ENCODE measurements at regions not wholly inside any gene's neighbourhood (a gene's known extent, or its start where the extent isn't known, plus 50 kb on each side); places are given as distances from the start of the nearest gene placed in this dataset.

DNA sequence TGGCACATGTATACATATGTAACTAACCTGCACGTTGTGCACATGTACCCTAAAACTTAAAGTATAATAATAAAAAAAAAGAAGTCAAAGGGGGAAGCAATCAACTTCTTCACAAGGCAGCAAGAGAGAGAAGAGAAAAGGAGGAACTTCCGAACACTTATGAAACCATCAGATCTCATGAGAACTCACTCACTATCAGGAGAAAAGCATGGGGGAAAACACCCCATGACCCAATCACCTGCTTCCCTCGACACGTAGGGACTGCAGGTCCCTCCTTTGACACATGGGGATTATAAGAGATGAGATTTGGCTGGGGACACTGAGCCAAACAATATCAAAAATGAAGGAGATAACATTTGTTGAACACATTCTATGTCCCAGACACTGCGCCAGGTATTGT is 94.8 kb upstream of the PHACTR1 start:
- TF ChIP-seq, protein P1, sequence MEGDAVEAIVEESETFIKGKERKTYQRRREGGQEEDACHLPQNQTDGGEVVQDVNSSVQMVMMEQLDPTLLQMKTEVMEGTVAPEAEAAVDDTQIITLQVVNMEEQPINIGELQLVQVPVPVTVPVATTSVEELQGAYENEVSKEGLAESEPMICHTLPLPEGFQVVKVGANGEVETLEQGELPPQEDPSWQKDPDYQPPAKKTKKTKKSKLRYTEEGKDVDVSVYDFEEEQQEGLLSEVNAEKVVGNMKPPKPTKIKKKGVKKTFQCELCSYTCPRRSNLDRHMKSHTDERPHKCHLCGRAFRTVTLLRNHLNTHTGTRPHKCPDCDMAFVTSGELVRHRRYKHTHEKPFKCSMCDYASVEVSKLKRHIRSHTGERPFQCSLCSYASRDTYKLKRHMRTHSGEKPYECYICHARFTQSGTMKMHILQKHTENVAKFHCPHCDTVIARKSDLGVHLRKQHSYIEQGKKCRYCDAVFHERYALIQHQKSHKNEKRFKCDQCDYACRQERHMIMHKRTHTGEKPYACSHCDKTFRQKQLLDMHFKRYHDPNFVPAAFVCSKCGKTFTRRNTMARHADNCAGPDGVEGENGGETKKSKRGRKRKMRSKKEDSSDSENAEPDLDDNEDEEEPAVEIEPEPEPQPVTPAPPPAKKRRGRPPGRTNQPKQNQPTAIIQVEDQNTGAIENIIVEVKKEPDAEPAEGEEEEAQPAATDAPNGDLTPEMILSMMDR (IDR thresholded peaks at IDR 0.05) = no peak
- TF ChIP-seq POLR2A (IDR thresholded peaks at IDR 0.05) = no peak

Data from esophagus squamous epithelium (tissue), 4 donors.